H1 (cell line): ENCODE measurements at regions not wholly inside any gene's neighbourhood (a gene's known extent, or its start where the extent isn't known, plus 50 kb on each side); places are given as distances from the start of the nearest gene placed in this dataset.

Source experiments
- CTCF ChIA-PET: fragments of 300-600 bp; sonication (Branson Sonifier 250); formaldehyde crosslinking; loops from one replicate; lab custom pipeline; 2021; ENCODE audit not compliant: partially characterized antibody; lab: Charles Lee
- POLR2A ChIA-PET: fragments of 300-600 bp; sonication (Branson Sonifier 250); formaldehyde crosslinking; loops from one replicate; lab custom pipeline; 2021; ENCODE audit warnings: inconsistent platforms; ENCODE audit not compliant: partially characterized antibody; lab: Charles Lee
- DNase-seq, 2 experiments: peaks; one replicate each; pipeline versions ENCODE4 v3.0.0 to v3.0.0-alpha.2; 2010 to 2022; ENCODE audit warnings: low spot score in 2 of 2, low read depth in 1 of 2, mixed read lengths in 1 of 2
- FAIRE-seq: peaks from 2 replicates; lab custom pipeline; 2011; peaks lifted over from hg19 to GRCh38; lab: Jason Lieb, UNC
- H2AFZ ChIP-seq: 2 replicates; pipeline ENCODE4 v1.8.1; 2012; ENCODE audit warnings: low read length, inconsistent platforms
- H2AK5ac ChIP-seq: 2 replicates; pipeline ENCODE4 v1.6.1; 2013; ENCODE audit warnings: low read depth, low read length
- H2BK120ac ChIP-seq: replicated peaks from 2 replicates; pipeline ENCODE3; 2013; ENCODE audit warnings: low read depth, low read length, inconsistent platforms
- H2BK12ac ChIP-seq: 2 replicates; pipeline ENCODE4 v1.6.1; 2013; ENCODE audit warnings: low read depth, low read length
- H2BK15ac ChIP-seq: 2 replicates; pipeline ENCODE4 v1.6.1; 2013; ENCODE audit warnings: low read length
- H2BK20ac ChIP-seq: 2 replicates; pipeline ENCODE4 v1.6.1; 2013; ENCODE audit warnings: low read length
- H2BK5ac ChIP-seq: 2 replicates; pipeline ENCODE4 v1.6.1; 2013; ENCODE audit warnings: low read depth, low read length
- H3K14ac ChIP-seq: 2 replicates; pipeline ENCODE4 v1.6.1; 2013; ENCODE audit warnings: inconsistent platforms; ENCODE audit not compliant: insufficient read length
- H3K18ac ChIP-seq: 2 replicates; pipeline ENCODE4 v1.6.1; 2013; ENCODE audit warnings: low read length; ENCODE audit errors: extremely low read depth
- H3K23ac ChIP-seq: 2 replicates; pipeline ENCODE4 v1.6.1; 2013; ENCODE audit warnings: inconsistent platforms; ENCODE audit not compliant: insufficient read length
- H3K23me2 ChIP-seq: 2 replicates; pipeline ENCODE4 v1.6.1; 2013; ENCODE audit warnings: low read depth, low read length
- H3K27ac ChIP-seq: 2 replicates; pipeline ENCODE4 v1.6.1; 2011; ENCODE audit warnings: low read depth, low read length, inconsistent platforms
- H3K27me3 ChIP-seq, 4 experiments: replicated peaks in 1 of 4; 1 replicate in 1 of 4; 2 replicates in 3 of 4; pipeline versions ENCODE4 v1.6.1 to v1.8.1; 2011 to 2013; ENCODE audit warnings: low read length in 3 of 4, mild to moderate bottlenecking in 3 of 4, inconsistent platforms in 2 of 4, mixed read lengths in 2 of 4, moderate library complexity in 1 of 4; ENCODE audit not compliant: control insufficient read depth in 3 of 4, insufficient read depth in 3 of 4; ENCODE audit errors: extremely low read depth in 1 of 4
- H3K36me3 ChIP-seq, 4 experiments: 2 replicates each; pipeline versions ENCODE4 v1.6.1 to v1.8.1; 2011 to 2013; ENCODE audit warnings: mild to moderate bottlenecking in 4 of 4, low read length in 3 of 4, moderate library complexity in 2 of 4, control low read depth in 1 of 4, inconsistent platforms in 1 of 4; ENCODE audit not compliant: insufficient read depth in 4 of 4, control insufficient read depth in 2 of 4
- H3K4ac ChIP-seq: replicated peaks from 2 replicates; pipeline ENCODE3; 2013; ENCODE audit warnings: low read length, low read depth, mixed read lengths, inconsistent platforms; ENCODE audit not compliant: insufficient read length
- H3K4me1 ChIP-seq, 4 experiments: replicated peaks in 1 of 4; 1 replicate in 1 of 4; 2 replicates in 3 of 4; pipeline versions ENCODE4 v1.6.1 to v1.8.1; 2011 to 2013; ENCODE audit warnings: low read length in 3 of 4, inconsistent platforms in 2 of 4, mixed read lengths in 1 of 4; ENCODE audit not compliant: insufficient read depth in 4 of 4, control insufficient read depth in 3 of 4
- H3K4me2 ChIP-seq, 2 experiments: 2 replicates each; pipeline versions ENCODE4 v1.6.1 to v1.8.1; 2011 to 2013; ENCODE audit warnings: low read depth in 2 of 2, low read length in 2 of 2, control low read depth in 1 of 2, inconsistent platforms in 1 of 2, mild to moderate bottlenecking in 1 of 2; ENCODE audit not compliant: insufficient read depth in 1 of 2
- H3K4me3 ChIP-seq, 4 experiments: fragments of 200-600, 300-600 bp in 1 of 4; sonication (generic), shearing (Covaris generic), sonication (Bioruptor Twin) in 1 of 4; 2 replicates each; pipeline versions ENCODE4 v1.5.1 to v1.8.1; 2011 to 2016; ENCODE audit warnings: low read length in 4 of 4, low read depth in 3 of 4, control low read depth in 2 of 4, inconsistent platforms in 2 of 4, mild to moderate bottlenecking in 2 of 4, mixed read lengths in 1 of 4, moderate library complexity in 1 of 4; ENCODE audit not compliant: insufficient read depth in 2 of 4; ENCODE audit errors: extremely low read depth in 1 of 4
- H3K56ac ChIP-seq: replicated peaks from 2 replicates; pipeline ENCODE3; 2013; ENCODE audit warnings: low read depth, mild to moderate bottlenecking, mixed read lengths, low read length, inconsistent platforms; ENCODE audit not compliant: insufficient read length
- H3K79me1 ChIP-seq: 2 replicates; pipeline ENCODE4 v1.6.1; 2013; ENCODE audit warnings: low read depth, low read length, control low read depth
- H3K79me2 ChIP-seq, 2 experiments: 2 replicates each; pipeline versions ENCODE4 v1.6.1 to v1.8.1; 2012 to 2013; ENCODE audit warnings: low read length in 2 of 2, mild to moderate bottlenecking in 2 of 2, inconsistent platforms in 1 of 2; ENCODE audit not compliant: insufficient read depth in 2 of 2, control insufficient read depth in 1 of 2
- H3K9ac ChIP-seq, 4 experiments: replicated peaks in 1 of 4; 1 replicate in 1 of 4; 2 replicates in 3 of 4; pipeline versions ENCODE4 v1.6.1 to v1.8.1; 2011 to 2013; ENCODE audit warnings: low read depth in 3 of 4, low read length in 3 of 4, control low read depth in 2 of 4, mild to moderate bottlenecking in 2 of 4, moderate library complexity in 2 of 4, inconsistent platforms in 1 of 4; ENCODE audit errors: extremely low read depth in 1 of 4
- H3K9me3 ChIP-seq, 2 experiments: 2 replicates each; pipeline versions ENCODE4 v1.6.1 to v1.8.1; 2012 to 2013; ENCODE audit warnings: mild to moderate bottlenecking in 2 of 2, moderate library complexity in 2 of 2, control low read depth in 1 of 2, inconsistent platforms in 1 of 2, low read depth in 1 of 2, low read length in 1 of 2, mixed read lengths in 1 of 2; ENCODE audit not compliant: insufficient read depth in 2 of 2
- H4K20me1 ChIP-seq, 2 experiments: replicated peaks in 1 of 2; 2 replicates each; pipeline versions ENCODE3 to v1.8.1; 2011 to 2013; ENCODE audit warnings: inconsistent platforms in 2 of 2, low read length in 2 of 2, mild to moderate bottlenecking in 1 of 2; ENCODE audit not compliant: insufficient read depth in 2 of 2, control insufficient read depth in 1 of 2
- H4K5ac ChIP-seq: 2 replicates; pipeline ENCODE4 v1.6.1; 2013; ENCODE audit warnings: low read length, low read depth, mixed read lengths, inconsistent platforms; ENCODE audit not compliant: insufficient read length
- H4K8ac ChIP-seq: 2 replicates; pipeline ENCODE4 v1.8.0; 2013; ENCODE audit warnings: mild to moderate bottlenecking, moderate library complexity, low read length, inconsistent platforms; ENCODE audit not compliant: insufficient read depth; ENCODE audit errors: extremely low read depth
- H4K91ac ChIP-seq: replicated peaks from 2 replicates; pipeline ENCODE3; 2013; ENCODE audit warnings: low read length, mixed read lengths, inconsistent platforms; ENCODE audit not compliant: insufficient read length
- ATF2 ChIP-seq: IDR thresholded peaks from 2 replicates; pipeline ENCODE4 v1.6.1; 2012; ENCODE audit warnings: low read length, inconsistent platforms
- CHD2 ChIP-seq: IDR thresholded peaks from 2 replicates; pipeline ENCODE4 v1.6.1; 2012; ENCODE audit warnings: low read length, improper control_type of control experiment
- CREB1 ChIP-seq: IDR thresholded peaks from 2 replicates; pipeline ENCODE4 v1.6.1; 2012; ENCODE audit warnings: inconsistent platforms
- FOSL1 ChIP-seq: IDR thresholded peaks from 2 replicates; pipeline ENCODE4 v1.6.1; 2011; ENCODE audit warnings: mild to moderate bottlenecking, low read depth, low read length, moderate library complexity; ENCODE audit not compliant: insufficient read depth
- HDAC6 ChIP-seq: IDR thresholded peaks from one replicate; pipeline ENCODE4 v1.7.1; 2012; ENCODE audit warnings: low read depth, mild to moderate bottlenecking, inconsistent platforms, low read length, moderate library complexity
- PHF8 ChIP-seq: fragments of 200-600 bp; sonication (generic); conservative IDR thresholded peaks from 2 replicates; pipeline ENCODE4 v1.7.1; 2012; ENCODE audit warnings: low read depth, mild to moderate bottlenecking, inconsistent platforms, low read length, moderate library complexity
- SP4 ChIP-seq: IDR thresholded peaks from 2 replicates; pipeline ENCODE4 v1.6.1; 2012; ENCODE audit warnings: low read length, inconsistent platforms
- WGBS, 2 experiments: shearing (Covaris generic) in 1 of 2; methylation state at CpG; one replicate each; pipeline versions ENCODE4 v1.1.6 to v1.1.7; 2013 to 2015; ENCODE audit warnings: low lambda C conversion rate in 2 of 2, mixed read lengths in 2 of 2, inconsistent platforms in 1 of 2, low coverage in 1 of 2, missing lambda C conversion rate in 1 of 2; ENCODE audit not compliant: insufficient replicate concordance in 2 of 2, insufficient coverage in 1 of 2, insufficient read length in 1 of 2; ENCODE audit errors: extremely low coverage in 1 of 2, missing lambda C conversion rate in 1 of 2; 5-methylcytosine and 5-hydroxymethylcytosine counted together
- TF ChIP-seq, protein P1 (sequence below): IDR thresholded peaks from 2 replicates; pipeline ENCODE4 v1.6.1; 2012; ENCODE audit warnings: inconsistent platforms

GRCh38 chr6:164554226-164554625 lies 755.2 kb downstream of the C6orf118 start:
- Histone ChIP-seq H4K5ac (no peak overlapping the region), H3K9ac (no peak overlapping the region), H3K14ac (no peak overlapping the region), H3K27ac (no peak overlapping the region), H3K9me3 (0 out of 4 replicates have a peak, but pooled peaks cover 0 to 3% of the 10 kb centered on the region in 2 experiments), H3K23me2 (no peaks in the 10 kb centered on the region), H3K56ac (no peak overlapping the region), H3K4ac (no peak overlapping the region), H3K4me3 (no peak overlapping the region), H2BK12ac (no peak overlapping the region), H3K4me1 (no peaks in the 10 kb centered on the region), H3K27me3 (no peaks in the 10 kb centered on the region), H3K4me2 (no peak overlapping the region), H3K23ac (no peak overlapping the region), H3K18ac (no peak overlapping the region), H2BK15ac (no peak overlapping the region), H3K79me1 (no peaks in the 10 kb centered on the region), H2BK120ac (no peak overlapping the region), H2AK5ac (no peak overlapping the region), H4K20me1 (no peaks in the 10 kb centered on the region), H3K79me2 (no peaks in the 10 kb centered on the region), H4K8ac (no peak overlapping the region), H2BK20ac (no peak overlapping the region), H2AFZ (no peak overlapping the region), H4K91ac (no peak overlapping the region), H3K36me3 (no peaks in the 10 kb centered on the region), H2BK5ac (no peak overlapping the region)
- TF ChIP-seq HDAC6 (no peak), ATF2 (no peak), CREB1 (no peak), SP4 (no peak), PHF8 (no peak), CHD2 (no peak), FOSL1 (no peak)
- TF ChIP-seq, protein P1, sequence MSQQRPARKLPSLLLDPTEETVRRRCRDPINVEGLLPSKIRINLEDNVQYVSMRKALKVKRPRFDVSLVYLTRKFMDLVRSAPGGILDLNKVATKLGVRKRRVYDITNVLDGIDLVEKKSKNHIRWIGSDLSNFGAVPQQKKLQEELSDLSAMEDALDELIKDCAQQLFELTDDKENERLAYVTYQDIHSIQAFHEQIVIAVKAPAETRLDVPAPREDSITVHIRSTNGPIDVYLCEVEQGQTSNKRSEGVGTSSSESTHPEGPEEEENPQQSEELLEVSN = no peak
- 90% methylated on average over 3 of the region's 3 CpGs; no CpG with 5 or more reads in 1 of the 2 experiments for WGBS, 2 experiments
- DNase-seq (no peak), FAIRE-seq (no peak)
- ChIA-PET CTCF (interaction anchor here (0.7 to 0.9 kb wide), 2 partner anchors 49 to 370 kb away, joined by 3 read pairs; no protein-coding TSS in a partner anchor), POLR2A (no interaction called here)
